ENCODE measurements at regions not wholly inside any gene's neighbourhood (a gene's known extent, or its start where the extent isn't known, plus 50 kb on each side); places are given as distances from the start of the nearest gene placed in this dataset.

- no peaks in the 10 kb centered on the region; the same call in 1 of the 2 replicates for H3K27me3 Mint-ChIP-seq (ENCODE audit: low read depth)
- TF ChIP-seq, protein P1, sequence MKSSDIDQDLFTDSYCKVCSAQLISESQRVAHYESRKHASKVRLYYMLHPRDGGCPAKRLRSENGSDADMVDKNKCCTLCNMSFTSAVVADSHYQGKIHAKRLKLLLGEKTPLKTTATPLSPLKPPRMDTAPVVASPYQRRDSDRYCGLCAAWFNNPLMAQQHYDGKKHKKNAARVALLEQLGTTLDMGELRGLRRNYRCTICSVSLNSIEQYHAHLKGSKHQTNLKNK (CRISPR knock-in tag; IDR thresholded peaks at IDR 0.05): no peak
- TF ChIP-seq E2F5 (CRISPR knock-in tag; IDR thresholded peaks at IDR 0.05) (no peak), AFF4 (CRISPR knock-in tag; IDR thresholded peaks at IDR 0.05; ENCODE audit: borderline replicate concordance) (no peak), GRHL2 (CRISPR knock-in tag; IDR thresholded peaks at IDR 0.05; ENCODE audit: insufficient replicate concordance, severe bottlenecking) (no peak), ZNF423 (CRISPR knock-in tag; IDR thresholded peaks at IDR 0.05) (no peak), NR3C1 (CRISPR knock-in tag; conservative IDR thresholded peaks at IDR 0.05; ENCODE audit: low read depth) (no peak), KAT7 (CRISPR knock-in tag; IDR thresholded peaks at IDR 0.05; ENCODE audit: borderline replicate concordance) (no peak), ZNF671 (CRISPR knock-in tag; IDR thresholded peaks at IDR 0.05) (no peak), ATF1 (CRISPR knock-in tag; IDR thresholded peaks at IDR 0.05) (no peak), JAZF1 (CRISPR knock-in tag; IDR thresholded peaks at IDR 0.05) (no peak), ZNF138 (CRISPR knock-in tag; conservative IDR thresholded peaks at IDR 0.05) (no peak), ZNF263 (CRISPR knock-in tag; IDR thresholded peaks at IDR 0.05; ENCODE audit: low read depth) (no peak), RORB (CRISPR knock-in tag; IDR thresholded peaks at IDR 0.05) (no peak)
- TF ChIP-seq, protein P2, sequence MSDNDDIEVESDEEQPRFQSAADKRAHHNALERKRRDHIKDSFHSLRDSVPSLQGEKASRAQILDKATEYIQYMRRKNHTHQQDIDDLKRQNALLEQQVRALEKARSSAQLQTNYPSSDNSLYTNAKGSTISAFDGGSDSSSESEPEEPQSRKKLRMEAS (CRISPR knock-in tag; IDR thresholded peaks at IDR 0.05): no peak
- TF ChIP-seq, protein P3, sequence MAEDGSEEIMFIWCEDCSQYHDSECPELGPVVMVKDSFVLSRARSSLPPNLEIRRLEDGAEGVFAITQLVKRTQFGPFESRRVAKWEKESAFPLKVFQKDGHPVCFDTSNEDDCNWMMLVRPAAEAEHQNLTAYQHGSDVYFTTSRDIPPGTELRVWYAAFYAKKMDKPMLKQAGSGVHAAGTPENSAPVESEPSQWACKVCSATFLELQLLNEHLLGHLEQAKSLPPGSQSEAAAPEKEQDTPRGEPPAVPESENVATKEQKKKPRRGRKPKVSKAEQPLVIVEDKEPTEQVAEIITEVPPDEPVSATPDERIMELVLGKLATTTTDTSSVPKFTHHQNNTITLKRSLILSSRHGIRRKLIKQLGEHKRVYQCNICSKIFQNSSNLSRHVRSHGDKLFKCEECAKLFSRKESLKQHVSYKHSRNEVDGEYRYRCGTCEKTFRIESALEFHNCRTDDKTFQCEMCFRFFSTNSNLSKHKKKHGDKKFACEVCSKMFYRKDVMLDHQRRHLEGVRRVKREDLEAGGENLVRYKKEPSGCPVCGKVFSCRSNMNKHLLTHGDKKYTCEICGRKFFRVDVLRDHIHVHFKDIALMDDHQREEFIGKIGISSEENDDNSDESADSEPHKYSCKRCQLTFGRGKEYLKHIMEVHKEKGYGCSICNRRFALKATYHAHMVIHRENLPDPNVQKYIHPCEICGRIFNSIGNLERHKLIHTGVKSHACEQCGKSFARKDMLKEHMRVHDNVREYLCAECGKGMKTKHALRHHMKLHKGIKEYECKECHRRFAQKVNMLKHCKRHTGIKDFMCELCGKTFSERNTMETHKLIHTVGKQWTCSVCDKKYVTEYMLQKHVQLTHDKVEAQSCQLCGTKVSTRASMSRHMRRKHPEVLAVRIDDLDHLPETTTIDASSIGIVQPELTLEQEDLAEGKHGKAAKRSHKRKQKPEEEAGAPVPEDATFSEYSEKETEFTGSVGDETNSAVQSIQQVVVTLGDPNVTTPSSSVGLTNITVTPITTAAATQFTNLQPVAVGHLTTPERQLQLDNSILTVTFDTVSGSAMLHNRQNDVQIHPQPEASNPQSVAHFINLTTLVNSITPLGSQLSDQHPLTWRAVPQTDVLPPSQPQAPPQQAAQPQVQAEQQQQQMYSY (CRISPR knock-in tag; IDR thresholded peaks at IDR 0.05): no peak
- TF ChIP-seq, protein P4, sequence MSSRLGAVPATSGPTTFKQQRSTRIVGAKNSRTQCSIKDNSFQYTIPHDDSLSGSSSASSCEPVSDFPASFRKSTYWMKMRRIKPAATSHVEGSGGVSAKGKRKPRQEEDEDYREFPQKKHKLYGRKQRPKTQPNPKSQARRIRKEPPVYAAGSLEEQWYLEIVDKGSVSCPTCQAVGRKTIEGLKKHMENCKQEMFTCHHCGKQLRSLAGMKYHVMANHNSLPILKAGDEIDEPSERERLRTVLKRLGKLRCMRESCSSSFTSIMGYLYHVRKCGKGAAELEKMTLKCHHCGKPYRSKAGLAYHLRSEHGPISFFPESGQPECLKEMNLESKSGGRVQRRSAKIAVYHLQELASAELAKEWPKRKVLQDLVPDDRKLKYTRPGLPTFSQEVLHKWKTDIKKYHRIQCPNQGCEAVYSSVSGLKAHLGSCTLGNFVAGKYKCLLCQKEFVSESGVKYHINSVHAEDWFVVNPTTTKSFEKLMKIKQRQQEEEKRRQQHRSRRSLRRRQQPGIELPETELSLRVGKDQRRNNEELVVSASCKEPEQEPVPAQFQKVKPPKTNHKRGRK (CRISPR knock-in tag; IDR thresholded peaks at IDR 0.05; ENCODE audit: borderline replicate concordance): no peak
- no peaks in the 10 kb centered on the region for H3K4me1 Mint-ChIP-seq
- no peaks in the 10 kb centered on the region for H3K9me3 Mint-ChIP-seq
- POLR2A ChIA-PET: no interaction called here
- H3K4me3 Mint-ChIP-seq: no peak overlapping the region
- no peaks in the 10 kb centered on the region for H3K36me3 Mint-ChIP-seq
- DNase-seq (ENCODE audit: low spot score) (no peak), ATAC-seq (no peak)
- no peak overlapping the region for H3K27ac Mint-ChIP-seq
- CTCF ChIA-PET: no interaction called here
Measured at GRCh38 chr20:11080010-11080409, 406.2 kb upstream of the JAG1 start.
